SU-DHL-6 (cell line): ENCODE measurements at regions not wholly inside any gene's neighbourhood (a gene's known extent, or its start where the extent isn't known, plus 50 kb on each side); places are given as distances from the start of the nearest gene placed in this dataset.

Source experiments
- H2AFZ ChIP-seq: fragments of 200-600 bp; sonication (generic); 2 replicates; pipeline ENCODE4 v1.6.1; 2014; ENCODE audit warnings: low read depth, mild to moderate bottlenecking, moderate library complexity, mixed read lengths, antibody characterized with exemption, low read length; ENCODE audit not compliant: severe bottlenecking
- H3F3A ChIP-seq: fragments of 200-600 bp; shearing (Covaris generic); 2 replicates; pipeline ENCODE4 v1.6.0; 2016; ENCODE audit warnings: antibody characterized with exemption, mild to moderate bottlenecking; ENCODE audit not compliant: insufficient read depth
- H3K27ac ChIP-seq: fragments of 200-600 bp; sonication (generic); 2 replicates; pipeline ENCODE4 v1.5.1; 2016; ENCODE audit warnings: low read depth, mild to moderate bottlenecking, low read length, moderate library complexity, mixed read lengths
- H3K27me3 ChIP-seq: fragments of 200-600 bp; sonication (generic), shearing (Covaris generic); 2 replicates; pipeline ENCODE4 v1.6.0; 2014; ENCODE audit warnings: mild to moderate bottlenecking, low read length
- H3K36me3 ChIP-seq: fragments of 200-600 bp; sonication (generic); 2 replicates; pipeline ENCODE4 v1.6.1; 2014; ENCODE audit warnings: mild to moderate bottlenecking, low read length, mixed read lengths
- H3K4me2 ChIP-seq: fragments of 300-600, 200-600 bp; shearing (Covaris generic), sonication (generic); 2 replicates; pipeline ENCODE4 v1.6.0; 2014; ENCODE audit warnings: low read length, low read depth, mild to moderate bottlenecking; ENCODE audit not compliant: poor library complexity, severe bottlenecking
- H3K4me3 ChIP-seq: fragments of 200-600 bp; sonication (generic); 2 replicates; pipeline ENCODE4 v1.5.1; 2014; ENCODE audit warnings: antibody characterized with exemption, low read length, mild to moderate bottlenecking, mixed read lengths; ENCODE audit not compliant: insufficient read depth, poor library complexity, severe bottlenecking
- H3K79me2 ChIP-seq: fragments of 200-600 bp; sonication (generic); 2 replicates; pipeline ENCODE4 v1.6.1; 2014; ENCODE audit warnings: mild to moderate bottlenecking, low read length, moderate library complexity; ENCODE audit not compliant: insufficient read depth
- H3K9ac ChIP-seq: fragments of 200-600 bp; sonication (generic); 2 replicates; pipeline ENCODE4 v1.7.0; 2014; ENCODE audit warnings: mild to moderate bottlenecking, low read length
- H3K9me2 ChIP-seq: fragments of 200-600 bp; sonication (generic); replicated peaks from 2 replicates; pipeline ENCODE4 v1.6.1; 2014; ENCODE audit warnings: low read length; ENCODE audit not compliant: insufficient read depth
- H3K9me3 ChIP-seq: fragments of 200-600 bp; sonication (generic); 2 replicates; pipeline ENCODE4 v1.6.1; 2014; ENCODE audit warnings: low read length, mixed read lengths; ENCODE audit not compliant: insufficient read depth
- H4K20me1 ChIP-seq: fragments of 200-600 bp; sonication (generic); 2 replicates; pipeline ENCODE4 v1.6.1; 2014; ENCODE audit warnings: low read depth, mild to moderate bottlenecking, antibody characterized with exemption, low read length, moderate library complexity, mixed read lengths
- CTCF ChIP-seq: fragments of 200-600 bp; sonication (generic); IDR thresholded peaks from one replicate; pipeline ENCODE4 v1.5.1; 2017; ENCODE audit warnings: antibody characterized with exemption, mild to moderate bottlenecking, low read length, moderate library complexity; ENCODE audit not compliant: insufficient read depth, poor library complexity, severe bottlenecking
- EZH2phosphoT487 ChIP-seq: fragments of 200-600 bp; sonication (generic), shearing (Covaris generic); conservative IDR thresholded peaks from 2 replicates; pipeline ENCODE4 v1.6.1; 2018; ENCODE audit warnings: mild to moderate bottlenecking, antibody characterized with exemption, low read length, moderate library complexity, mixed read lengths

GRCh38 chr7:69184339-69184738, 413.9 kb upstream of the AUTS2 start:
- Histone ChIP-seq H3K4me3 (no peak overlapping the region), H3K27me3 (0 out of 2 replicates have a peak, but pooled peaks cover 4% of the 10 kb centered on the region), H3K9me2 (no peaks in the 10 kb centered on the region), H3F3A (no peaks in the 10 kb centered on the region), H3K9ac (no peak overlapping the region), H3K9me3 (peaks cover 4% of the 10 kb centered on the region; the same call in 1 of the 2 replicates), H2AFZ (no peak overlapping the region), H3K27ac (no peak overlapping the region), H3K36me3 (no peaks in the 10 kb centered on the region), H4K20me1 (no peaks in the 10 kb centered on the region), H3K4me2 (no peak overlapping the region), H3K79me2 (no peaks in the 10 kb centered on the region)
- TF ChIP-seq EZH2phosphoT487 (no peak), CTCF (no peak)

GRCh38 chr7:69185170-69185569, 413.1 kb upstream of the AUTS2 start:
- no peak for TF ChIP-seq EZH2phosphoT487
- TF ChIP-seq CTCF: no peak
- Histone ChIP-seq H2AFZ (no peak overlapping the region), H3K9ac (no peak overlapping the region), H3K27ac (no peak overlapping the region), H4K20me1 (no peaks in the 10 kb centered on the region), H3K4me2 (no peak overlapping the region), H3K27me3 (0 out of 2 replicates have a peak, but pooled peaks cover 4% of the 10 kb centered on the region), H3K4me3 (no peak overlapping the region), H3K9me2 (no peaks in the 10 kb centered on the region), H3K9me3 (peaks cover 4% of the 10 kb centered on the region; the same call in 1 of the 2 replicates), H3F3A (no peaks in the 10 kb centered on the region), H3K79me2 (no peaks in the 10 kb centered on the region), H3K36me3 (no peaks in the 10 kb centered on the region)

- Histone ChIP-seq H2AFZ (no peak overlapping the region), H4K20me1 (no peaks in the 10 kb centered on the region), H3K79me2 (no peaks in the 10 kb centered on the region), H3K4me3 (no peak overlapping the region), H3K9me3 (peaks cover 4% of the 10 kb centered on the region; the same call in 1 of the 2 replicates), H3K4me2 (no peak overlapping the region), H3K9ac (no peak overlapping the region), H3K9me2 (no peaks in the 10 kb centered on the region), H3K36me3 (no peaks in the 10 kb centered on the region), H3K27ac (no peak overlapping the region), H3K27me3 (0 out of 2 replicates have a peak, but pooled peaks cover 4% of the 10 kb centered on the region), H3F3A (no peaks in the 10 kb centered on the region)
- no peak for TF ChIP-seq CTCF
- TF ChIP-seq EZH2phosphoT487: no peak
Measured at GRCh38 chr7:69186974-69187373, 411.3 kb upstream of the AUTS2 start.
